ENCODE measurements at regions not wholly inside any gene's neighbourhood (a gene's known extent, or its start where the extent isn't known, plus 50 kb on each side); places are given as distances from the start of the nearest gene placed in this dataset.

DNA sequence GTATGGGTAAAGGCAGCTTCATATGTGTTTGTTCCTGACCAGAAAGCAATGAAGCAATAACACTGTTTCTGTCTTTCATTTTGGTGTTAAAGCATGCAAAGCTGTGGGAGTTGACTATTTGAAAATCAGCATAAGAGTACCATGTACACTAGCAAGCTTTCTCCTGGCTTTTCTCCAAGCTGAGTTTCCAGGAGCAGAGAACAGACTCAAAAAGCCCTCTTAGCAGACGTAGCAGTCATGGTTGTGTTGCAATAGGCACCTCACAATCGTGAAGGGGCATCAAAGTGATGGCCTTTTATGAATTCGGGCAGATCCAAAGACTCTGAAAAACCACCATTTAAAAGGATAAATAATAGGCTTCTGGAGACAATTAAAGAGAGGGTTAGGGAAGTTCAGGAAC is 159.7 kb downstream of the PTGER3 start:
- ATAC-seq: peak; percentile 64
- DNase-seq: peak in 3 of 4 donors; percentile 4 to 33 (median 27)
- intact Hi-C loops (cut with DNase I): no loop called here
- peaks cover 5 to 6% of the 10 kb centered on the region in 2 donors for H3K4me1 ChIP-seq
- no peaks in the 10 kb centered on the region for H3K27me3 ChIP-seq
- H3K4me3 ChIP-seq: no peak overlapping the region
- TF ChIP-seq, protein P1, sequence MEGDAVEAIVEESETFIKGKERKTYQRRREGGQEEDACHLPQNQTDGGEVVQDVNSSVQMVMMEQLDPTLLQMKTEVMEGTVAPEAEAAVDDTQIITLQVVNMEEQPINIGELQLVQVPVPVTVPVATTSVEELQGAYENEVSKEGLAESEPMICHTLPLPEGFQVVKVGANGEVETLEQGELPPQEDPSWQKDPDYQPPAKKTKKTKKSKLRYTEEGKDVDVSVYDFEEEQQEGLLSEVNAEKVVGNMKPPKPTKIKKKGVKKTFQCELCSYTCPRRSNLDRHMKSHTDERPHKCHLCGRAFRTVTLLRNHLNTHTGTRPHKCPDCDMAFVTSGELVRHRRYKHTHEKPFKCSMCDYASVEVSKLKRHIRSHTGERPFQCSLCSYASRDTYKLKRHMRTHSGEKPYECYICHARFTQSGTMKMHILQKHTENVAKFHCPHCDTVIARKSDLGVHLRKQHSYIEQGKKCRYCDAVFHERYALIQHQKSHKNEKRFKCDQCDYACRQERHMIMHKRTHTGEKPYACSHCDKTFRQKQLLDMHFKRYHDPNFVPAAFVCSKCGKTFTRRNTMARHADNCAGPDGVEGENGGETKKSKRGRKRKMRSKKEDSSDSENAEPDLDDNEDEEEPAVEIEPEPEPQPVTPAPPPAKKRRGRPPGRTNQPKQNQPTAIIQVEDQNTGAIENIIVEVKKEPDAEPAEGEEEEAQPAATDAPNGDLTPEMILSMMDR (IDR thresholded peaks at IDR 0.05): no peak
- no peaks in the 10 kb centered on the region for H3K9me3 ChIP-seq
- no peak overlapping the region for H3K27ac ChIP-seq
- no peaks in the 10 kb centered on the region for H3K36me3 ChIP-seq

DNA sequence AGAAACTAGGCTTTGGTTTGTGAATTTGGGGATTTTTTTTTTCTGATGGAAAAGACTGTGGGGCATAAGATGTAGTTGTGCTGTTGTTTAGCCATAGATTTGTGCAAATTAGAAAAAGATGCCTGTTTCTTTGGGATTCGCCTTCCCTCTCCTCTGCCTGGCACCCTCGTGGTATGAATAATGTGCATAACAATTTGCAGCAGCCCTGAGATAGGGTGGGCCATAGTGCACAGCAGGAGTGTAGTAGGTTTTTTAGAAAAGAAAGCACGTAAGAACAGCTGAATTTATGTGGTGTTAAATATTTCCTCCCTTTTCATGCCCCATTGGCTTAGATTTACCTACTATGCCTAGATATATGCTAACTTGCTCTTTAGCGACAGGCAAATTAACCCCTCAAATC is 158.9 kb downstream of the PTGER3 start:
- DNase-seq (no peak), ATAC-seq (no peak)
- Histone ChIP-seq H3K9me3 (no peaks in the 10 kb centered on the region), H3K27ac (no peak overlapping the region), H3K4me3 (no peak overlapping the region), H3K36me3 (no peaks in the 10 kb centered on the region), H3K4me1 (peaks cover 5 to 6% of the 10 kb centered on the region in 2 donors), H3K27me3 (no peaks in the 10 kb centered on the region)
- intact Hi-C loops (cut with DNase I): no loop called here
- TF ChIP-seq, protein P1 (IDR thresholded peaks at IDR 0.05): no peak

DNA sequence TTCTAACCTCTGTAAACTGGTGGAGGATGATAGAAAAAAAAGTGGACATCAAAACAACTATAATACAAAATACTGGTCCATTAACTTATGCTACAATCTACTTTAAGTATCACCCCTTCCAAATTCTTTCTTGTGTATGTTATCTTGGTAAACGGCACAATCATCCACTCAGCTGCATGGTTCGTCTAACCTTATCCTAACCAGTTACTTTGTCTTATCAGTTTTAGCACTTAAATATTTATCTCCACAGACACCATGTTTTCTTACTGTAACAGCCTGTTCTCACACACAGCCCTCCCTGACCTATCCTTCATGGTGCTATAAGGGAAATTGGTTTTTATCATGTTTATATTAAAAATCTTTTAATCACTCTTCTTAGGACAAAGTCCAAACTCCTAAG is 157.2 kb downstream of the PTGER3 start:
- TF ChIP-seq, protein P1 (IDR thresholded peaks at IDR 0.05): no peak
- DNase-seq (no peak), ATAC-seq (no peak)
- peaks cover 5 to 6% of the 10 kb centered on the region in 2 donors for H3K4me1 ChIP-seq
- no peaks in the 10 kb centered on the region for H3K27me3 ChIP-seq
- intact Hi-C loops (cut with DNase I): no loop called here
- no peaks in the 10 kb centered on the region for H3K36me3 ChIP-seq
- H3K27ac ChIP-seq: no peak overlapping the region
- H3K9me3 ChIP-seq: no peaks in the 10 kb centered on the region
- H3K4me3 ChIP-seq: no peak overlapping the region

DNA sequence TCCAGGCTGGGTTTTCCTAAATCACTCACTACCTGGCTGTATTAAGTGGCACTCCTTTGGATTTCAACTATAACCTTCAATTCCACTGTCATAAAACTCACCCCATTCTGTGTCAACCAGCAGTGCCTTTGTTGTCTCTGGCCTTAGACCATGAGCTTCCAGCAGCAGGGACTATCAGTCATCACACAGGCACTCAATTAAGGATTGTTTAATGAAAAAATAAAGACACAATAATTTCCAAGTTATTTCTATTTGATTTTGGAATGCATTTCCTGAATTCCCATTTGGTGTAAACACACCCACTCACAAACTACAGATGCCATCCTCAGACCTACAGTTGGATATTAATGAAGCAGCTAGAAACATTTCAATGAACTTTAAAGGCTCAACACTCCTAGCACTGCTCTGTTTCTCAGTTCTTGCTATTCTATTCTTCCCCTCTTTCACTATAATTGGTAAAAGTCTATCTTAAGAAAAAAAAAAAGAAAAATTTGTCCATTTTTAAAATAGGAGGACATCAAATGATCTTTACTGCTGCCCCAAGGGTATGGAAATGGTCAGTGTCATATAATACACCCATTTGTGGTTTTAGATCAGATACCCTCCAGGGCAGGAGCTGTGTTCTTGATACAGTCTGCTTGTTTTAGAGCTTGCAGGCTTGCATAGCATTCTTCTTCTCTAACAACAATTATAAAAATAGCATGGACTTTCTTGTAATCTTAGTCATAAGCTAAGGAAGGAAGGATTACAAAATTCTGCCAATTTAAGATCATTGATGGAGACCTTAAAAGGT is 156.4 kb downstream of the PTGER3 start:
- H3K4me1 ChIP-seq: peaks cover 5 to 6% of the 10 kb centered on the region in 2 donors
- intact Hi-C loops (cut with DNase I): no loop called here
- no peaks in the 10 kb centered on the region for H3K36me3 ChIP-seq
- ATAC-seq (no peak), DNase-seq (no peak)
- no peaks in the 10 kb centered on the region for H3K9me3 ChIP-seq
- H3K27ac ChIP-seq: no peak overlapping the region
- TF ChIP-seq, protein P1 (IDR thresholded peaks at IDR 0.05): no peak
- H3K4me3 ChIP-seq: no peak overlapping the region
- no peaks in the 10 kb centered on the region for H3K27me3 ChIP-seq

DNA sequence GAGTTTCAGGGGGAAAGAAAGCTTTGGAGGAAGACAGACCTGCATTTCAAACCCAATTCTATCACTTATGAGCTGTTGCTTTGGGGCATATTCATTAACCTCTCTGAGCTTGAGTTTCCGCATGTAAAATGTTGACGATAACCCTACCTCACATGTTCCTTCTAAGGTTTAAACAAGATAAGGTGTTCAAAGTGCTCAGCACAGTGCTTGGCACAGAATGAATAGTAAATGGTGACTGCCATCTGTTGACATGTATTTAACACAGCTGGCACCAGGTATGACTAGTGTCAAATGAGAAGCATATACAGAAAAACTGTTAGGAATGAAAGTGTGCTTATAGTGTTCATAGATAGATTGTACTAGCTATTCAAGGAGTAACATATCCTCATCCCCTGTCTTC is 155.5 kb downstream of the PTGER3 start:
- H3K36me3 ChIP-seq: no peaks in the 10 kb centered on the region
- no peaks in the 10 kb centered on the region for H3K27me3 ChIP-seq
- TF ChIP-seq, protein P1 (IDR thresholded peaks at IDR 0.05): no peak
- intact Hi-C loops (cut with DNase I): no loop called here
- peaks cover 5 to 6% of the 10 kb centered on the region in 2 donors for H3K4me1 ChIP-seq
- H3K9me3 ChIP-seq: no peaks in the 10 kb centered on the region
- H3K27ac ChIP-seq: no peak overlapping the region
- DNase-seq: no peak
- ATAC-seq: no peak
- H3K4me3 ChIP-seq: no peak overlapping the region
